Activated naive CD4-positive, alpha-beta T cell treated with anti-CD3 and anti-CD28 coated beads, Interleukin-2, amount 50 U/mL, for 24 hours (primary cell): ENCODE measurements at regions not wholly inside any gene's neighbourhood (a gene's known extent, or its start where the extent isn't known, plus 50 kb on each side); places are given as distances from the start of the nearest gene placed in this dataset.

ENCODE experiments used
- H3K27ac Mint-ChIP-seq: one replicate; pipeline ENCODE4 v1.8.0; 2021; ENCODE audit warnings: mild to moderate bottlenecking, mixed read lengths
- H3K27me3 Mint-ChIP-seq: one replicate; pipeline ENCODE4 v1.8.0; 2021; ENCODE audit warnings: mixed read lengths
- H3K36me3 Mint-ChIP-seq: one replicate; pipeline ENCODE4 v1.8.0; 2021; ENCODE audit warnings: mixed read lengths
- H3K4me1 Mint-ChIP-seq: one replicate; pipeline ENCODE4 v1.8.0; 2021; ENCODE audit warnings: mixed read lengths
- H3K4me3 Mint-ChIP-seq: one replicate; pipeline ENCODE4 v1.8.0; 2021; ENCODE audit warnings: mild to moderate bottlenecking, mixed read lengths
- H3K9me3 Mint-ChIP-seq: one replicate; pipeline ENCODE4 v1.8.0; 2021; ENCODE audit warnings: mixed read lengths

- Mint-ChIP-seq H3K4me1 (no peaks in the 10 kb centered on the region), H3K9me3 (no peaks in the 10 kb centered on the region), H3K4me3 (no peak overlapping the region), H3K36me3 (no peaks in the 10 kb centered on the region), H3K27me3 (no peaks in the 10 kb centered on the region), H3K27ac (no peak overlapping the region)
These were observed 50.4 kb upstream of the XPO1 start for GRCh38 chr2:61588566-61588965.
